ENCODE measurements at regions not wholly inside any gene's neighbourhood (a gene's known extent, or its start where the extent isn't known, plus 50 kb on each side); places are given as distances from the start of the nearest gene placed in this dataset.

DNA sequence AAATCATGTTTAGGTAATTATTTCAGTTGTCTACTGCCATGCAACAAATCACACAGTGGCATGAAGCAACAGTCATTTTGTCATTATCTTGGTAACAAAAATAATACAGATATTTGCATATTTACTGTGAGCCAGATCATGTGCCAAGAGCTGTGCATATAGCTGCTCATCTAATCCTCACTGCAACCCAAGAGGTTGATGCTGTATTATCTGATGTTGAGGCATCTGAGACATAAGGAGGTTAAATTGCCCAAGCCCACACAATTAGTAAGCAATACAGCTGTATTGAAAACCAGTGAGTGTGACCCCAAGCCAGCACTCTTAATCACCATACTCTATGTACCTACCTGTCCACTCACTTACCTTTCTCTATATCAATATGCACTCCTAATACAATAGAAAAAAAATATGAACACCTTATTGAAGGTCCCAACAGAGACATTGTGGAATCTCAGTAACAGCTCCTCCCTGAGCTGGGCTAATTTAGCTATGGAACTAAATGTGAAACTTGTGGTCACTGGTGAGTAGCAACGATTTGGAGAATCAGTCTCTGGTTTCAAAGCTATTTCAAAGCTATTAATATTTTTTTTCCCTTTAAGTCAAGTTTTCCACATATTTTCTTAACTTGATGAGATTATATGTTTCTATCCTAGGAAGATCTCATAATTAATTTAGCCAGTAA is 185.2 kb downstream of the KLF12 start:
- TF ChIP-seq CTCF (IDR thresholded peaks at IDR 0.05; ENCODE audit: poor library complexity, severe bottlenecking) (no peak), POLR2AphosphoS5 (IDR thresholded peaks at IDR 0.05) (no peak), EP300 (conservative IDR thresholded peaks at IDR 0.05; ENCODE audit: poor library complexity, severe bottlenecking) (no peak), RAD21 (conservative IDR thresholded peaks at IDR 0.05) (no peak), MXI1 (conservative IDR thresholded peaks at IDR 0.05; ENCODE audit: poor library complexity, severe bottlenecking) (no peak)
- TF ChIP-seq, protein P1, sequence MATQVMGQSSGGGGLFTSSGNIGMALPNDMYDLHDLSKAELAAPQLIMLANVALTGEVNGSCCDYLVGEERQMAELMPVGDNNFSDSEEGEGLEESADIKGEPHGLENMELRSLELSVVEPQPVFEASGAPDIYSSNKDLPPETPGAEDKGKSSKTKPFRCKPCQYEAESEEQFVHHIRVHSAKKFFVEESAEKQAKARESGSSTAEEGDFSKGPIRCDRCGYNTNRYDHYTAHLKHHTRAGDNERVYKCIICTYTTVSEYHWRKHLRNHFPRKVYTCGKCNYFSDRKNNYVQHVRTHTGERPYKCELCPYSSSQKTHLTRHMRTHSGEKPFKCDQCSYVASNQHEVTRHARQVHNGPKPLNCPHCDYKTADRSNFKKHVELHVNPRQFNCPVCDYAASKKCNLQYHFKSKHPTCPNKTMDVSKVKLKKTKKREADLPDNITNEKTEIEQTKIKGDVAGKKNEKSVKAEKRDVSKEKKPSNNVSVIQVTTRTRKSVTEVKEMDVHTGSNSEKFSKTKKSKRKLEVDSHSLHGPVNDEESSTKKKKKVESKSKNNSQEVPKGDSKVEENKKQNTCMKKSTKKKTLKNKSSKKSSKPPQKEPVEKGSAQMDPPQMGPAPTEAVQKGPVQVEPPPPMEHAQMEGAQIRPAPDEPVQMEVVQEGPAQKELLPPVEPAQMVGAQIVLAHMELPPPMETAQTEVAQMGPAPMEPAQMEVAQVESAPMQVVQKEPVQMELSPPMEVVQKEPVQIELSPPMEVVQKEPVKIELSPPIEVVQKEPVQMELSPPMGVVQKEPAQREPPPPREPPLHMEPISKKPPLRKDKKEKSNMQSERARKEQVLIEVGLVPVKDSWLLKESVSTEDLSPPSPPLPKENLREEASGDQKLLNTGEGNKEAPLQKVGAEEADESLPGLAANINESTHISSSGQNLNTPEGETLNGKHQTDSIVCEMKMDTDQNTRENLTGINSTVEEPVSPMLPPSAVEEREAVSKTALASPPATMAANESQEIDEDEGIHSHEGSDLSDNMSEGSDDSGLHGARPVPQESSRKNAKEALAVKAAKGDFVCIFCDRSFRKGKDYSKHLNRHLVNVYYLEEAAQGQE (IDR thresholded peaks at IDR 0.05; ENCODE audit: borderline replicate concordance) = no peak

All from neural cell (in vitro differentiated cells).